Glomerular visceral epithelial cell (primary cell): ENCODE measurements at regions not wholly inside any gene's neighbourhood (a gene's known extent, or its start where the extent isn't known, plus 50 kb on each side); places are given as distances from the start of the nearest gene placed in this dataset.
"Not testable (repeated sequence)": the region's sequence is repeated elsewhere in the genome, so short reads cannot be mapped to it uniquely, and the experiment has no call there.

Experiments used
- DNase-seq: peaks from one replicate; pipeline ENCODE4 v3.0.0-alpha.2; 2016; ENCODE audit errors: extremely low spot score

DNA sequence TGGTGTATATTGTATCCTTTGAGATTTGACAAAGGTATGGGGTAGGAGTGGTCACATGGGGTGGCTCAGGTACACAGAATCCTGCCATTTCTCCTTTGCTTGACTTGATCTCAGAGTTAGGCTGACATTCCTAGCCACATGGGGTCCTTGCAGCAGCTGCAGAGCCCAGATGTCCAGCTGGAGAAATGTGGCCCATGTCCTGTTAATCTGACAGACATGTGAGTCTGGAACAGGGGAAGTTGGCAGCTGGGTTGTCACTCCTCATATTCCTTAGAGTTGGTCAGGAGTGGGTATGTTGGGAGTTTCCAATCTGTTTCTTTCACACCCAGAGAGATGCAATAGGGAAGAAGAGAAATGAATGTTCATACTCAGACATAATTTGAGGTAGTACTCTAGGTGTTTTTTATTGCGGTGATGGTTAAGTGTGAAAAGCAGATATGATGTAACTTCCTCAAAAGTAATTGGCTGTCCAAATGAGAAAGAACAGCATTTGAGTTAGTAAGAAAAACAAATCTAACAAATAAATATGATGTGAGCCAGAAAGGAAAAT lies 402.6 kb upstream of the MEIS1 start:
- DNase-seq, result no peak

DNA sequence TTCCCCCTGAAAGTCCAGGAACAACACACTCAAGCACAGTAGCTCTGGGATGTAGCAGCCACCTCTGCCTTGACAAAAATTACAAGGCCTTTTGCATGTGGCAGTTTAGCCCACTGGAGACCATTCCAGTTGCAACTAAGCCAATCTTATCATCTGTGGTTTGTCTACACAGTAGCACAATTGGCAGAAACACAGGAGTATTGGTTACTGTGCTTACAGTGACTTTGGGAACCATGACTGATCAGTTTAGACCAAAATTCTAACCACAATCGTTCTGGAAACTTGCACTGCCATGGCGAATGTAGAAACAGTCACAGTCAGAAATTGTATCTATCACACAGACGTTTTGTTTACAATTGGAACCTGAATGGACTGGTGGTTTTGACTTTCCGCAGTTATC lies 403.7 kb upstream of the MEIS1 start:
- no peak for DNase-seq

DNA sequence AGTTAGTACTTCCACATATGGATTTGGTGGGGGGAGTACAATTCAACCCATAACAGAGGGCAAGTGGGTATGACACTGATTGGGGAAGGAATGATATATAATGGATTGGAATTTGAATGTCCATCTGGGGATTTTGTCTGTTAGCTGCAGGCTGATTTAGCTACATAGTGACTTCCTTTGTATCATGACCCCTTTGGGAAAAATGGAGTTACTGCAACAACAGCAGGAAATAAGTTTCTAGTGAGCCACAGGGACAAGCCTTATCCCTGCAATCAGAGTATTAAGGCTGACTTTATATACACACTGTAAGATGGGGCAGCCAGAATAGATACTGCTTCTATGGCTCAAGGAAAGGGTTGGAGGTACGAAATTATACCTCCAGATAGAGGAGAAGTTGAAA lies 404.4 kb upstream of the MEIS1 start:
- no peak for DNase-seq

GRCh38 chr2:66024391-66024790 lies 410.5 kb upstream of the MEIS1 start:
- DNase-seq, result no peak

- no peak for DNase-seq
These were observed 413.6 kb upstream of the MEIS1 start for GRCh38 chr2:66021296-66021695.

DNA sequence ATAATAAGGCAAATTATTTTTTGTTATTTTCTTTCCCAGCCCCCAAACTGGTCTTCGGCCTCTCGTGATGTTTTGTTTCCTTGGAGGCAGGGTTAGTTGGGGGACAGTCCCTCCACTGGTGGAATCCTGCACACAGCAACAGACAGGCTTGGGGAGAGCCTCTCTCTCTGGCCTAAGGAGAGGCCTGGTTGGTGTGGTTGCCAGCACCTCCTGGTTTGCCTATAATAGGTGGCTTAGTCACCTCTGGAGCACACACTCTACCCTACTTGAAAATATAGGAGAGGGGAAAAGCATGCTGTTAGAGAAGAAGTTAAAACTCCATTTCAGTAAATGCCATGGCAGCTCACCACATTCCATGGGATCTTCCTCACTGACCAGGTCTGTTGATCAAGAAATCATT lies 417.2 kb upstream of the MEIS1 start:
- no peak for DNase-seq

GRCh38 chr2:66014450-66014849 lies 420.5 kb upstream of the MEIS1 start:
- no peak for DNase-seq

GRCh38 chr2:66013456-66013855 lies 421.5 kb upstream of the MEIS1 start:
- no peak for DNase-seq

DNA sequence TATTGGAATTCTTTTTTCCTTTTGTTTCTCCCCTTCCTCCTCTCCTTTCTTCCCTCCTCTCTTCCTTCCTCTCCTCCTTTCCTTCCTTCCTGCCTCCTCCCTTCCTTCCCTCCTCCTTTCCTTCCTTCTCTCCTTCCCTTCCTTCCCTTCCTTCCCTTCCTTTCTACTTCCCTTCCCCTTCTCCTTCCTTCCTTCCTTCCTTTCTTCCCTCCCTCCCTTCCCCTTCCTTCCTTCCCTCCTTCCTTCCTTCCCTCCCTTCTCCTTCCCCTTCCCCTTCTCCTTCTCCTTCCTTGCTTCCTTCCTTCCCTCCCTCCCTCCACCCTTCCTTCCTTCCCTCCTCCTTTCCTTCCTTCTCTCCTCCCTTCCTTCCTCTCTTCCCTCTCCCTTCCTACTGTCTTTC lies 431.0 kb upstream of the MEIS1 start:
- DNase-seq, result no peak

GRCh38 chr2:66001538-66001937 lies 433.4 kb upstream of the MEIS1 start:
- no peak for DNase-seq

DNA sequence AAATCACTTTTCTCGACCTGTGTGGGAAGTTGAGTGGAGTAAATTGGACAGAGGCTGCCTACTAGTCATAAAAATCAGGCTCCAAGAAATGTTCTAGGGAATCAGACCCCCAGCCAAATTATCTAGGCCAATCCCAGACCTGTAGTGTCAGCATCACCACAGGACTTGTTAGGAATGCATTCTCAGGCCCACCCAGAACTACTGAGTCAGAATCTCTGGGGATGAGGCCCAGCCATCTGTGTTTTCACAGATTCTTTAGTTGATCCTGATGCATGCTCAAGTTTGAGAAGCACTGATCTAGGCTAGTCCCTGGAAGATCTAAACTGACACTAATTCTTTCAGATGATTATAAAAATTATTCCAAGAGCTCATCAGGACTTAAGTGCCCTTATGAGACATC lies 434.0 kb upstream of the MEIS1 start:
- DNase-seq, result no peak

- DNase-seq, result no peak
These were observed 435.1 kb upstream of the MEIS1 start for GRCh38 chr2:65999796-66000195.

GRCh38 chr2:65999103-65999502 lies 435.8 kb upstream of the MEIS1 start:
- DNase-seq, result no peak

DNA sequence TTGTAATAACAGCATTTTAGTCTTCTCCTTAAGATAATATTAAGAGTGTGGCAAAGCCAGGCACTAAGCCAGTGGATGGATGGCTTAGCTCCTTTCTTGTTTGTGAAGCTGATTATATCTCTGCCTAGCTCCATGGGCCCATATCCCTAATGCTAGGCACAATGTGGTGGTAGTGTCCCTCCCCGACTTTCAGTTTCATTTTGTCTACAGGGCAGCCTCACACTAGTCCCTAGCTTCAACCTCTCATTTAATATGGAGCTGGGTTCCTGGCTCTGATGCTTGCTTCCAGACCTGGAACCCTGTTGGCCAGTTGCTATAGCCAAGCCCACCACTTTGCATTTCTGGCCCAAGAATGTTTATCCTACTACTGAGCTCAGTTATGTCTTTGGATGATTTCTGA lies 437.0 kb upstream of the MEIS1 start:
- no peak for DNase-seq

DNA sequence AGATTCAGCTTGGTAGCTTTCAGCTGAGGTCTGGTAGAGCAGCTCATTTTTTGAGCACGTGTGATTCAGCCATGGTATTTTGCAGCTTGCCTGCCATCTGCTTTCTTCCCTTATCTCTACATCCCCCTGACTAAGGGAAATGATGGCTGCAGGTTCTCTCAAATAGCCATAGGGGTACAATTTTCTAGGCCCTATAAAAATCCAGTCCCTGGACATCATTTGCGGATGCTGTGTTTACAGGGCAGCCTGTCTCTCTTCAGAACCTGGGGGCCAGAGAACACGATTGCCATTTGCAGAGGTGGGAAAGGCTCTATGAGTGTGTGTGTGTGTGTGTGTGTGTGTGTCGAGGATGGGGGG lies 442.7 kb upstream of the MEIS1 start:
- no peak for DNase-seq

DNA sequence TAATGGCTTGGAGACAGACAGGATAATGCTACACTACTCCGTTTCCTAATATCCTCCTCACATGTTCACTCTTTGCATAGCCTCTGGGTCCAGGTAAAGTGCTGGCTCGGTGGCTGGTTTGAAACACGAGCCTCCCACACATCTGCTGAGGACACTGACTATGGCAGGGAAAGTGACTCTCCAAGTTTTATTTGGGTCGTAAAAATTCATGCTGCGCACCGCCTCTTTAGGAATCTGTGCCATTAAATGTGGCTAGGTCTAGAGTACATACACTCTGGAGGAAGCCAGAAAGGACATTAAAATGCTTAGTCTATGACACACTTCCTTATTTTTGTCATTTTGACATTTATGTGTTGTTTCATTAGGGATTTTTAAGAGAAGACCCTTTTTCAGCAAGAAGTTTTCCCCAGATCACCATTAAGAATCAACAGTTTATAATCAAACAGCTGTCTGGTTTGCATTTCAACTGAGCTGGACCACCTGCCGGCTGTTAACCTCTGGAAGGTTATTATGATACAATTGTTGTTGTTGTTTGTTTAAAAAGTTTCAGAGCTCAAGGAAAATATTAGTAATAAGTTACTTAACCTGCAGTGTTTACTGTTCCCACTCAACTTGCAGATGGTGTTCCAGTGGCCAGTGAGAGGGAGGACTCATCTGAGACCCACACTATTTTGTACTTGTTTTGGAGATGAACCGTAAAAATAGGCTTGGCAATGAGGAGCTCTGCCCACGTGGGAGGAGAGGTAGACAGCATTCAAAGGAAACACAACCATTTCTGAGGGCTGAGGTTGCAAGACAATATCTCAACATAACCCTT lies 443.3 kb upstream of the MEIS1 start:
- no peak for DNase-seq

GRCh38 chr2:65985986-65986385 lies 448.9 kb upstream of the MEIS1 start:
- DNase-seq, result no peak

GRCh38 chr2:65980531-65980930 lies 454.4 kb upstream of the MEIS1 start:
- DNase-seq, result no peak

DNA sequence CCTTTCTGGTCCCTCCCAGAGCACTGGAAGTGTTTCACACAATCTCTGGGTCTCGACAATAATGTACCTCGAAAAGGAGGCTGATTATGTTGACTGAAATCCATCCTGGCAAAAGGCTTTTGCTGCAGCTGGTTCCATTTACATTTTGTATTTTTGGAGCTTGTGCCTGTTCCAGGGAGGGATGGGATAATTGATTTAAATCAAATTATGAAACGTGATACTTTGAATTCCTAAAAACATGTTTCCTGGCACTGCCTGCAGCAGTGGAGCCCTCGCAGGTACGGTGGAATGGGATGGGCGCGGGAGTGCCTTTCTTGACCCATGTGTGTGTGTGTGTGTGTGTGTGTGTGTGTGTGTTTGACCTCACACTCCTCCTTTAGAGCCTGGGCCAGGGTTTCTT lies 455.5 kb upstream of the MEIS1 start:
- DNase-seq, result no peak

DNA sequence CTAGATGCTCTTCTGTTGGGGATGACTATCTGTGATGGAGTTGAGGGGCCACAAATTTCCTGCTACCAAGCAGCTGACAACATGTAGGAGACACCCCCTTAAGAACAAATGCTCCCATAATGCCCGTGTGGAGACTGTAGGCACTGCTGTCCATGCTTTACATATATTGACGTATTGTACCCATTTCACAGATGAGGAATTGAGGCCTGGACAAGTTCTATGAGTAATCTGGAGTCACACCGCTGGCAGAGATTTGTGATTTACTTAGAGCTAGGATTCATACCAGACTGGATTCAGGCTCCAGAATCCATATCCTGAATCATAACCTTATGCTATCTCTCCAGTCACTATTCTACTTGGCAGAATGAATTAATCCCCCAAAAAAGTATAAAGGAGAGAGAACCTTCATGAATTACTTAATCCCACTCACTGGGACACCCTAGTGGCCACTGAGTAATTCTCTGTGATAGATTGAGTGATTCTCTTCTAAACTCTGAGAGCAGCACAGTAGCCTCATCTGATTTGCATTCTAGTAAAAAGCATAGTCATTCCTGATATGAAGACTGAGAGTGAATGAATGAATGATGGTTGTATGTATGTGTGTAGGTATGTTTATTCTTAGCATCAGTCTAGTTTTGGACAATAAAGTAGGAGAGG lies 460.7 kb upstream of the MEIS1 start:
- no peak for DNase-seq

DNA sequence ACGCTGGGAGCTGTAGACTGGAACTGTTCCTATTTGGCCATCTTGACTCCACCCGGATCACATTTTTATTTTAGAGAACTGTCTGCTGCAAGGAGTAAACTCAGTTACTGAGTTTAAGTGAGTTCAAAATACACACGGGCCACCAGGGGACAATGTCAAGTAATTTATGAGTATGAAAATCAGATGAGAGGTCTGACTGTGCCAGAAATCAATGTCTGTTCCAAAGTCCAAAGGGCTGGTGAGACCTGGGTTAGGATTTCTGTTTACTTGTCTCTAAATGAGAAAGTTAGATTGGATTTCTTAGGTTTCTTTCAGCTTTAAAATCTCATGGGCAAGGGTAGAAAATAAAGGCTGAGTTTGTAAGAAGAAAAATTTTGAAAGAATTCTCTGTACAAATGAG lies 465.8 kb upstream of the MEIS1 start:
- no peak for DNase-seq

DNA sequence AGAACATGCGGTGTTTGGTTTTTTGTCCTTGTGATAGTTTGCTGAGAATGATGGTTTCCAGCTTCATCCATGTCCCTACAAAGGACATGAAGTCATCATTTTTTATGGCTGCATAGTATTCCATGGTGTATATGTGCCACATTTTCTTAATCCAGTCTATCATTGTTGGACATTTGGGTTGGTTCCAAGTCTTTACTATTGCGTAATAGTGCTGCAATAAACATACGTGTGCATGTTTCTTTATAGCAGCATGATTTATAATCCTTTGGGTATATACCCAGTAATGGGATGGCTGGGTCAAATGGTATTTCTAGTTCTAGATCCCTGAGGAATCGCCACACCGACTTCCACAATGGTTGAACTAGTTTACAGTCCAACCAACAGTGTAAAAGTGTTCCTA lies 471.6 kb upstream of the MEIS1 start:
- not testable (repeated sequence) for DNase-seq

DNA sequence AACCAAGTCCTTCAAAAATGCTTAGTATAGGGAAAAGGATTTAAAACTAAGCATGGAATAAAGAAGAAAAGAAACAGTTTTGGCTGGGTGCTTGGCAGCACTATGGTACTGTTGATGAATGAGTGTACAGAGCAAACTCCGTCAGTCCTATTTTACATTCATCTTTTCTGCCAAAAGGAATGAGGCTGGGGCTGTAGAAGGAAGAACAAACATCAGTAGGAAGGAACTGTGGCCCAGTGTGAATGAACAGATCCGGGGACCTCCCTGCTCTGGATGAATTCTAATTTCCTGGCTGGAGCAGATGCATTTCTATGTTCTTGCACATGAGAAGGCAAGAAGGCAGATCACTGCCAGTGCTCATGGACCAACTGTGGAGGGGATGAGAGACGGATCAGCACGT lies 474.0 kb upstream of the MEIS1 start:
- no peak for DNase-seq
